ENCODE measurements at regions not wholly inside any gene's neighbourhood (a gene's known extent, or its start where the extent isn't known, plus 50 kb on each side); places are given as distances from the start of the nearest gene placed in this dataset.

DNA sequence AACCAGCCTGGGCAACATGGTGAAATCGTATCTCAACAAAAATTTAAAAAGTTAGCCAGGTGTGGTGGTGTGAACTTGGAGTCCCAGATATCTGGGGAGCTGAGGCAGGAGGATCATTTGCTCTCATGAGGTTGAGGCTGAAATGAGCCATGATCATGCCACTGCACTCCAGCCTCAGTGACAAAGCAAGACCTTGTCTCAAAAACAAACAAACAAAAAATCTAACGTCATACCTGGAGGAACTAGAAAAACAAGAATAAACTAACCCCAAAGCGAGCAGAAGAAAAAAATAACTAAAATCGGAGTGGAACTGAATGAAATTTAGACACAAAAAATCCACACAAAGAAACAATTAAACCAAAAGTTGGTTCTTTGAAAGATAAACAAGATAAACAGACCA is 1885.1 kb downstream of the OLFM4 start:
- Histone ChIP-seq H3F3A (ENCODE audit: control insufficient read depth, insufficient read depth) (no peaks in the 10 kb centered on the region), H4K20me1 (ENCODE audit: control insufficient read depth, insufficient read depth, low read depth, low read length) (no peaks in the 10 kb centered on the region), H3K9me3 (ENCODE audit: control insufficient read depth, insufficient read depth, low read length) (0 out of 2 replicates have a peak, but pooled peaks cover 2% of the 10 kb centered on the region), H3K36me3 (ENCODE audit: control insufficient read depth, low read length) (no peaks in the 10 kb centered on the region), H3K4me2 (ENCODE audit: low read length) (no peak overlapping the region), H3K27ac (ENCODE audit: low read depth, low read length) (no peak overlapping the region), H3K27me3 (ENCODE audit: control insufficient read depth, low read length) (no peaks in the 10 kb centered on the region), H3K79me2 (ENCODE audit: control insufficient read depth, low read length) (no peaks in the 10 kb centered on the region), H3K4me3 (ENCODE audit: low read length) (no peak overlapping the region), H3K9me2 (replicated peaks; ENCODE audit: control insufficient read depth, low read length) (no peaks in the 10 kb centered on the region), H3K4me1 (ENCODE audit: control insufficient read depth, low read length) (no peaks in the 10 kb centered on the region)
- no peak for TF ChIP-seq EZH2phosphoT487 (IDR thresholded peaks at IDR 0.05; ENCODE audit: borderline replicate concordance, low read length)
- TF ChIP-seq, protein P1, sequence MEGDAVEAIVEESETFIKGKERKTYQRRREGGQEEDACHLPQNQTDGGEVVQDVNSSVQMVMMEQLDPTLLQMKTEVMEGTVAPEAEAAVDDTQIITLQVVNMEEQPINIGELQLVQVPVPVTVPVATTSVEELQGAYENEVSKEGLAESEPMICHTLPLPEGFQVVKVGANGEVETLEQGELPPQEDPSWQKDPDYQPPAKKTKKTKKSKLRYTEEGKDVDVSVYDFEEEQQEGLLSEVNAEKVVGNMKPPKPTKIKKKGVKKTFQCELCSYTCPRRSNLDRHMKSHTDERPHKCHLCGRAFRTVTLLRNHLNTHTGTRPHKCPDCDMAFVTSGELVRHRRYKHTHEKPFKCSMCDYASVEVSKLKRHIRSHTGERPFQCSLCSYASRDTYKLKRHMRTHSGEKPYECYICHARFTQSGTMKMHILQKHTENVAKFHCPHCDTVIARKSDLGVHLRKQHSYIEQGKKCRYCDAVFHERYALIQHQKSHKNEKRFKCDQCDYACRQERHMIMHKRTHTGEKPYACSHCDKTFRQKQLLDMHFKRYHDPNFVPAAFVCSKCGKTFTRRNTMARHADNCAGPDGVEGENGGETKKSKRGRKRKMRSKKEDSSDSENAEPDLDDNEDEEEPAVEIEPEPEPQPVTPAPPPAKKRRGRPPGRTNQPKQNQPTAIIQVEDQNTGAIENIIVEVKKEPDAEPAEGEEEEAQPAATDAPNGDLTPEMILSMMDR (IDR thresholded peaks at IDR 0.05; ENCODE audit: low read depth, low read length, poor library complexity, severe bottlenecking): no peak

DNA sequence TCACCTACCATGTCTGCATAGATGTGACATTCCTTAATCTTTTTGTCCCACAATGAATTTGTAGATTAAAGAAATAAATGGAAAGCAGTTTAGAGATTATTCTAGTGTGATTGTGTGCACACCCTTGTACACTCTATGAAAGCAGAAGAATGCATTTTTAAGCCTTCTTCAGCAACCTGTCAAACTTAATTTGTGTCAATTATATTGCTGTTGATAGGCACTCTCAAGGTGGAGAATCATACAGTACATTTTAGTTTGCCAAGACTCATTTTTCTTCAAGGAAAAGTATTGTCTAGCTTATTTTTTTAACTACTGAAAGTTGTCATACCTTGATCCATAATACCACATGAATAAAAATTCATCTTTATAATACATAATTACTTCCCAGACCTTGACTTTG is 1898.9 kb downstream of the OLFM4 start:
- H3K36me3 ChIP-seq (ENCODE audit: control insufficient read depth, low read length): no peaks in the 10 kb centered on the region
- H3K4me1 ChIP-seq (ENCODE audit: control insufficient read depth, low read length): no peaks in the 10 kb centered on the region
- no peak overlapping the region for H3K27ac ChIP-seq (ENCODE audit: low read depth, low read length)
- TF ChIP-seq, protein P1 (IDR thresholded peaks at IDR 0.05; ENCODE audit: low read depth, low read length, poor library complexity, severe bottlenecking): no peak
- no peak for TF ChIP-seq EZH2phosphoT487 (IDR thresholded peaks at IDR 0.05; ENCODE audit: borderline replicate concordance, low read length)
- H3F3A ChIP-seq (ENCODE audit: control insufficient read depth, insufficient read depth): no peaks in the 10 kb centered on the region
- no peaks in the 10 kb centered on the region for H3K79me2 ChIP-seq (ENCODE audit: control insufficient read depth, low read length)
- no peaks in the 10 kb centered on the region for H4K20me1 ChIP-seq (ENCODE audit: control insufficient read depth, insufficient read depth, low read depth, low read length)
- H3K4me2 ChIP-seq (ENCODE audit: low read length): no peak overlapping the region
- H3K9me2 ChIP-seq (replicated peaks; ENCODE audit: control insufficient read depth, low read length): no peaks in the 10 kb centered on the region
- H3K9me3 ChIP-seq (ENCODE audit: control insufficient read depth, insufficient read depth, low read length): no peaks in the 10 kb centered on the region
- H3K4me3 ChIP-seq (ENCODE audit: low read length): no peak overlapping the region
- no peaks in the 10 kb centered on the region for H3K27me3 ChIP-seq (ENCODE audit: control insufficient read depth, low read length)

DNA sequence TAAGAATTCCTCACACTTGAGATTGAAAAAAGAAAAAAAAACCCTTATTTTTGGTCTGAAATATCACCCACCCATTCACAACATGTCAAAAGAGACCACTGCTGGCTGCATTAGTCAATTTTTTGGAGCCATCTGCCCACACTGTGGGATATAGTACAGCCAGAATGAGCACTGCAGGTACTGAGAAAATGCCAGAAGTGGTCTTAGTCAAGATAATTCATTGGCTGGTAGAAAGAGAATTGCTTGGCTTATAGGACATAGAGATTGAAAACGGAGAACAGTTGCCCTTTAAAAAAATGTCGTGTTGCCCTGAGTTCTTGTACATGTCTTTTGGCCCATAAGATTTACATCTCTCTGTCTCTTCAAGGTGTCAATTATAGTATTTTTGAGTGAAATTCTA is 1899.5 kb downstream of the OLFM4 start:
- no peaks in the 10 kb centered on the region for H3K9me3 ChIP-seq (ENCODE audit: control insufficient read depth, insufficient read depth, low read length)
- TF ChIP-seq EZH2phosphoT487 (IDR thresholded peaks at IDR 0.05; ENCODE audit: borderline replicate concordance, low read length): no peak
- TF ChIP-seq, protein P1 (IDR thresholded peaks at IDR 0.05; ENCODE audit: low read depth, low read length, poor library complexity, severe bottlenecking): no peak

More for the DNA sequence above, 1899.5 kb downstream of the OLFM4 start:
- no peaks in the 10 kb centered on the region for H3F3A ChIP-seq (ENCODE audit: control insufficient read depth, insufficient read depth)
- H3K27me3 ChIP-seq (ENCODE audit: control insufficient read depth, low read length): no peaks in the 10 kb centered on the region
- H3K27ac ChIP-seq (ENCODE audit: low read depth, low read length): no peak overlapping the region
- no peak overlapping the region for H3K4me2 ChIP-seq (ENCODE audit: low read length)
- no peaks in the 10 kb centered on the region for H3K9me2 ChIP-seq (replicated peaks; ENCODE audit: control insufficient read depth, low read length)
- H3K4me1 ChIP-seq (ENCODE audit: control insufficient read depth, low read length): no peaks in the 10 kb centered on the region
- no peak overlapping the region for H3K4me3 ChIP-seq (ENCODE audit: low read length)
- H4K20me1 ChIP-seq (ENCODE audit: control insufficient read depth, insufficient read depth, low read depth, low read length): no peaks in the 10 kb centered on the region
- H3K36me3 ChIP-seq (ENCODE audit: control insufficient read depth, low read length): no peaks in the 10 kb centered on the region
- H3K79me2 ChIP-seq (ENCODE audit: control insufficient read depth, low read length): no peaks in the 10 kb centered on the region
